ENCODE measurements at regions not wholly inside any gene's neighbourhood (a gene's known extent, or its start where the extent isn't known, plus 50 kb on each side); places are given as distances from the start of the nearest gene placed in this dataset.

- no peaks in the 10 kb centered on the region for H3K27me3 ChIP-seq
- H3K27ac ChIP-seq: no peak overlapping the region
- TF ChIP-seq CTCF (IDR thresholded peaks at IDR 0.05; ENCODE audit: low read depth, low read length): no peak
- H3K9me3 ChIP-seq (ENCODE audit: low read depth): no peaks in the 10 kb centered on the region
- H3K4me3 ChIP-seq: no peak overlapping the region
- DNase-seq (ENCODE audit: low read depth in 1 of 2, low spot score in 1 of 2): no peak
- H3K36me3 ChIP-seq: no peaks in the 10 kb centered on the region
- H3K4me1 ChIP-seq (ENCODE audit: low read depth): no peaks in the 10 kb centered on the region
Observed at GRCh38 chr3:94972066-94972465, 909.2 kb downstream of the NSUN3 start.

- Histone ChIP-seq H3K9me3 (ENCODE audit: low read depth) (no peaks in the 10 kb centered on the region), H3K27ac (no peak overlapping the region), H3K4me1 (ENCODE audit: low read depth) (no peaks in the 10 kb centered on the region), H3K36me3 (no peaks in the 10 kb centered on the region), H3K27me3 (no peaks in the 10 kb centered on the region), H3K4me3 (no peak overlapping the region)
- DNase-seq (ENCODE audit: low read depth in 1 of 2, low spot score in 1 of 2): no peak
- no peak for TF ChIP-seq CTCF (IDR thresholded peaks at IDR 0.05; ENCODE audit: low read depth, low read length)
Observed at GRCh38 chr3:94978084-94978483, 915.2 kb downstream of the NSUN3 start.

- H3K27ac ChIP-seq: no peak overlapping the region
- no peak for TF ChIP-seq CTCF (IDR thresholded peaks at IDR 0.05; ENCODE audit: low read depth, low read length)
- H3K36me3 ChIP-seq: no peaks in the 10 kb centered on the region
- H3K27me3 ChIP-seq: no peaks in the 10 kb centered on the region
- no peak overlapping the region for H3K4me3 ChIP-seq
- H3K4me1 ChIP-seq (ENCODE audit: low read depth): no peaks in the 10 kb centered on the region
- DNase-seq (ENCODE audit: low read depth in 1 of 2, low spot score in 1 of 2): no peak
- no peaks in the 10 kb centered on the region for H3K9me3 ChIP-seq (ENCODE audit: low read depth)
Observed at GRCh38 chr3:94985778-94986177, 922.9 kb downstream of the NSUN3 start.

- Histone ChIP-seq H3K4me1 (ENCODE audit: low read depth) (no peaks in the 10 kb centered on the region), H3K27ac (no peak overlapping the region), H3K9me3 (ENCODE audit: low read depth) (no peaks in the 10 kb centered on the region), H3K4me3 (no peak overlapping the region), H3K36me3 (no peaks in the 10 kb centered on the region), H3K27me3 (no peaks in the 10 kb centered on the region)
- TF ChIP-seq CTCF (IDR thresholded peaks at IDR 0.05; ENCODE audit: low read depth, low read length): no peak
- DNase-seq (ENCODE audit: low read depth in 1 of 2, low spot score in 1 of 2): no peak
Observed at GRCh38 chr3:94990952-94991705, 928.3 kb downstream of the NSUN3 start.

- Histone ChIP-seq H3K9me3 (ENCODE audit: low read depth) (no peaks in the 10 kb centered on the region), H3K4me3 (no peak overlapping the region), H3K27ac (no peak overlapping the region), H3K4me1 (ENCODE audit: low read depth) (no peaks in the 10 kb centered on the region), H3K27me3 (no peaks in the 10 kb centered on the region), H3K36me3 (no peaks in the 10 kb centered on the region)
- no peak for DNase-seq (ENCODE audit: low read depth in 1 of 2, low spot score in 1 of 2)
- no peak for TF ChIP-seq CTCF (IDR thresholded peaks at IDR 0.05; ENCODE audit: low read depth, low read length)
Observed at GRCh38 chr3:94996743-94997142, 933.9 kb downstream of the NSUN3 start.

Measured in cardiac muscle cell (in vitro differentiated cells and primary cell).